Superior temporal gyrus (tissue), 1 donor: ENCODE measurements at regions not wholly inside any gene's neighbourhood (a gene's known extent, or its start where the extent isn't known, plus 50 kb on each side); places are given as distances from the start of the nearest gene placed in this dataset.
"Not testable (repeated sequence)": the region's sequence is repeated elsewhere in the genome, so short reads cannot be mapped to it uniquely, and the experiment has no call there.

Source experiments
- DNase-seq: peaks from one replicate; pipeline ENCODE4 v3.0.0-alpha.2; 2016; ENCODE audit errors: extremely low spot score

GRCh38 chr4:63302078-63302477 lies 1107.2 kb downstream of the TECRL start:
- DNase-seq, result no peak

- DNase-seq, result no peak
Measured at GRCh38 chr4:63296773-63297172, 1112.5 kb downstream of the TECRL start.

GRCh38 chr4:63275491-63275890 lies 1133.8 kb downstream of the TECRL start:
- no peak for DNase-seq

- no peak for DNase-seq
Measured at GRCh38 chr4:63269156-63269555, 1140.1 kb downstream of the TECRL start.

- no peak for DNase-seq
Measured at GRCh38 chr4:63233671-63234070, 1175.6 kb downstream of the TECRL start.

GRCh38 chr4:63232058-63232457 lies 1177.2 kb downstream of the TECRL start:
- no peak for DNase-seq

GRCh38 chr4:63226229-63226628 lies 1183.0 kb downstream of the TECRL start:
- no peak for DNase-seq

GRCh38 chr4:63222466-63222865 lies 1186.8 kb downstream of the TECRL start:
- DNase-seq, result no peak

- DNase-seq, result no peak
Measured at GRCh38 chr4:63221477-63221876, 1187.8 kb downstream of the TECRL start.

- no peak for DNase-seq
Measured at GRCh38 chr4:63218856-63219255, 1190.4 kb downstream of the TECRL start.

- no peak for DNase-seq
Measured at GRCh38 chr4:63214076-63214475, 1195.2 kb downstream of the TECRL start.

GRCh38 chr4:63211776-63212479 lies 1197.3 kb downstream of the TECRL start:
- no peak for DNase-seq

GRCh38 chr4:63211375-63211774 lies 1197.9 kb downstream of the TECRL start:
- no peak for DNase-seq

GRCh38 chr4:63193029-63193428 lies 1216.2 kb downstream of the TECRL start:
- DNase-seq, result not testable (repeated sequence)

- no peak for DNase-seq
Measured at GRCh38 chr4:63171341-63171740, 1237.9 kb downstream of the TECRL start.

GRCh38 chr4:63170923-63171322 lies 1238.3 kb downstream of the TECRL start:
- DNase-seq, result no peak

- no peak for DNase-seq
Measured at GRCh38 chr4:63169836-63170235, 1239.4 kb downstream of the TECRL start.

GRCh38 chr4:63155561-63155960 lies 1253.7 kb downstream of the TECRL start:
- DNase-seq, result no peak

GRCh38 chr4:63123441-63123840 lies 1285.8 kb downstream of the TECRL start:
- DNase-seq, result no peak

- no peak for DNase-seq
Measured at GRCh38 chr4:63122955-63123354, 1286.3 kb downstream of the TECRL start.

GRCh38 chr4:63106600-63106999 lies 1302.7 kb downstream of the TECRL start:
- DNase-seq, result no peak

- no peak for DNase-seq
Measured at GRCh38 chr4:63105839-63106238, 1303.4 kb downstream of the TECRL start.

- DNase-seq, result no peak
Measured at GRCh38 chr4:63090641-63091040, 1318.6 kb downstream of the TECRL start.

GRCh38 chr4:63085091-63085490 lies 1324.2 kb downstream of the TECRL start:
- DNase-seq, result no peak
